ENCODE measurements at regions not wholly inside any gene's neighbourhood (a gene's known extent, or its start where the extent isn't known, plus 50 kb on each side); places are given as distances from the start of the nearest gene placed in this dataset.

- no peak for TF ChIP-seq CTCF (IDR thresholded peaks at IDR 0.05; ENCODE audit: low read depth, low read length)
- TF ChIP-seq POLR2A (IDR thresholded peaks at IDR 0.05; ENCODE audit: extremely low read depth, insufficient read length), result no peak
- TF ChIP-seq MAX (IDR thresholded peaks at IDR 0.05; ENCODE audit: low read depth, low read length), result no peak
These were observed 271.7 kb downstream of the UACA start for GRCh38 chr15:70491641-70492040.
